ENCODE measurements at regions not wholly inside any gene's neighbourhood (a gene's known extent, or its start where the extent isn't known, plus 50 kb on each side); places are given as distances from the start of the nearest gene placed in this dataset.

DNA sequence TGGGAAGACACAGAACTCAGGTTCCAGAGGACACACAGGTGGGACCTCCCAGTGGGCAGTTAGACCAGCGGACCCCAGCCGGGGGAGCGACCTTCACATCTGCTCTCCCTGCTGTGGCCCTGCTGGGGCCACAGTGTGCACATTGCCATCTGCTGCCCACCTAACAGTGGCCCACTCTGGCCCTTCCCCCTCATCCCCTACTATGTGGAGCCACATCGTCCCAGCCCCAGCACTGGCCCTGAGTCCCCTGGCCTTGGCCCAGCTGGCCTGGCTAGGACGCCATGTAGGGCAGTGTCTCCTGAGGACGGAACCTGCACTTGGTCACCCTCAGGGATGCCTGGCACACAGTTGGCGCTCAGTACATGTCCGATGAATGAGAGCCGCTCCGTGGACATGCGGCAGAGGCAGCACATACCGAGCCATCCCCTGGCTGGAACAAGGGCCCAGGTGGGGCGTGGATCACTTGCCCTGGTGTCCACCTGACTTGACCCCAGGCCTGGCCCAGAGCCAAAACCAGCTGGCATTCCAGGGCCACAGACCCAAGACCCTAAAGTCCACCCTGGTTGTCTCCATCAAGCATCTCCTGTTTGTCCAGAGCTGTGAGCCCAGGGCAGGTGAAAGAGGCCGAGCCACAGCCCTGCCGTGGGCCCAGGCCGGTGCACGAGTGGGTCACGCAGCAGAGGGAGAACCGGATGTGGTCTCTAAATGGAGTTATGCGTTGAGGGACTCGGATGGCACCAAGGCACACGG is 93.1 kb upstream of the FGF3 start:
- TF ChIP-seq POLR2AphosphoS5 (IDR thresholded peaks at IDR 0.05): no peak
- TF ChIP-seq, protein P1, sequence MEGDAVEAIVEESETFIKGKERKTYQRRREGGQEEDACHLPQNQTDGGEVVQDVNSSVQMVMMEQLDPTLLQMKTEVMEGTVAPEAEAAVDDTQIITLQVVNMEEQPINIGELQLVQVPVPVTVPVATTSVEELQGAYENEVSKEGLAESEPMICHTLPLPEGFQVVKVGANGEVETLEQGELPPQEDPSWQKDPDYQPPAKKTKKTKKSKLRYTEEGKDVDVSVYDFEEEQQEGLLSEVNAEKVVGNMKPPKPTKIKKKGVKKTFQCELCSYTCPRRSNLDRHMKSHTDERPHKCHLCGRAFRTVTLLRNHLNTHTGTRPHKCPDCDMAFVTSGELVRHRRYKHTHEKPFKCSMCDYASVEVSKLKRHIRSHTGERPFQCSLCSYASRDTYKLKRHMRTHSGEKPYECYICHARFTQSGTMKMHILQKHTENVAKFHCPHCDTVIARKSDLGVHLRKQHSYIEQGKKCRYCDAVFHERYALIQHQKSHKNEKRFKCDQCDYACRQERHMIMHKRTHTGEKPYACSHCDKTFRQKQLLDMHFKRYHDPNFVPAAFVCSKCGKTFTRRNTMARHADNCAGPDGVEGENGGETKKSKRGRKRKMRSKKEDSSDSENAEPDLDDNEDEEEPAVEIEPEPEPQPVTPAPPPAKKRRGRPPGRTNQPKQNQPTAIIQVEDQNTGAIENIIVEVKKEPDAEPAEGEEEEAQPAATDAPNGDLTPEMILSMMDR (IDR thresholded peaks at IDR 0.05 in 8 of 11, conservative IDR thresholded peaks at IDR 0.05 in 3 of 11): no peak
- no peak for TF ChIP-seq POLR2A (IDR thresholded peaks at IDR 0.05)
- peaks cover 0 to 8% (median 0%) of the 10 kb centered on the region in 8 donors for H3K9me3 ChIP-seq
- H3K27ac ChIP-seq: no peak overlapping the region
- intact Hi-C loops (cut with DNase I; ENCODE audit: low total_unique reads): no loop called here
- peaks cover 0 to 25% (median 10%) of the 10 kb centered on the region in 6 donors for H3K4me1 ChIP-seq
- H3K27me3 ChIP-seq (replicated peaks in 1 of 7): peaks cover 0 to 97% (median 21%) of the 10 kb centered on the region in 7 donors
- 71 to 86% (median 80%) methylated on average over 19 to 22 of the region's 22 CpGs for whole genome bisulfite sequencing, 5 donors
- peak; percentile 74 for DNase-seq
- H3K4me3 ChIP-seq: no peak overlapping the region
- no peaks in the 10 kb centered on the region for H3K36me3 ChIP-seq

DNA sequence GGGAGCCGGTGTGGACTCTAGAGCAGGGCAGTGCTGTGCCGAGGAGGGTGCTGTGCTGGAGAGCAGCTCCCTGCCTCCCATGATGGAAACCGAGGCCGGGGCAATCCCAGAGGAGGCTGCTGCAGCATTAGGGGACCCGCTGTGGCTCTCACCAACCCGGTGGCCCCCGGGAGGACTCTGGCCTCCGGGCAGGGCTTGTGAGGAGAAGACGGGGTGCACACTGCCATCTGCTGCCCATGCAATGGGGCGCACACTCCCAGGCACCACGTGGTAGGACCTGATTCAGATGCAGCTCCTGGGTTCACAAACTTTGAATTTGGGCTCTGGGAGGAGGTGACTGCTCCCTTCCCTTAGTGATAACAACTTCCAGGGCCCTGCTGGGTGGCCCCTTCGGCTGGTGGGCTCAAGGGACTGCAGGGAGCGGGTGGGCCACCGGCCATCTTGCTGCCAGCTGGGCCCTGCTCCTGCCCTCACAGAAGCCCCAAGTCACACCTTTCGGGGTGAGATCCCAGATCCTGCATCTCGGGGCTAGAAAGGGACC is 93.8 kb upstream of the FGF3 start:
- H3K27me3 ChIP-seq (replicated peaks in 1 of 7): peaks cover 0 to 92% (median 21%) of the 10 kb centered on the region in 7 donors
- DNase-seq: peak; percentile 55
- intact Hi-C loops (cut with DNase I; ENCODE audit: low total_unique reads): no loop called here
- peaks cover 0 to 8% (median 0%) of the 10 kb centered on the region in 8 donors for H3K9me3 ChIP-seq
- H3K27ac ChIP-seq: no peak overlapping the region
- no peak for TF ChIP-seq POLR2AphosphoS5 (IDR thresholded peaks at IDR 0.05)
- no peak for TF ChIP-seq POLR2A (IDR thresholded peaks at IDR 0.05)
- TF ChIP-seq, protein P1 (IDR thresholded peaks at IDR 0.05 in 8 of 11, conservative IDR thresholded peaks at IDR 0.05 in 3 of 11): peak in 1 of 11 experiments; percentile 23
- H3K36me3 ChIP-seq: no peaks in the 10 kb centered on the region
- 50 to 68% (median 55%) methylated on average over 8 to 16 of the region's 16 CpGs for WGBS, 5 donors
- no peak overlapping the region for H3K4me3 ChIP-seq
- H3K4me1 ChIP-seq: peaks cover 0 to 25% (median 10%) of the 10 kb centered on the region in 6 donors

DNA sequence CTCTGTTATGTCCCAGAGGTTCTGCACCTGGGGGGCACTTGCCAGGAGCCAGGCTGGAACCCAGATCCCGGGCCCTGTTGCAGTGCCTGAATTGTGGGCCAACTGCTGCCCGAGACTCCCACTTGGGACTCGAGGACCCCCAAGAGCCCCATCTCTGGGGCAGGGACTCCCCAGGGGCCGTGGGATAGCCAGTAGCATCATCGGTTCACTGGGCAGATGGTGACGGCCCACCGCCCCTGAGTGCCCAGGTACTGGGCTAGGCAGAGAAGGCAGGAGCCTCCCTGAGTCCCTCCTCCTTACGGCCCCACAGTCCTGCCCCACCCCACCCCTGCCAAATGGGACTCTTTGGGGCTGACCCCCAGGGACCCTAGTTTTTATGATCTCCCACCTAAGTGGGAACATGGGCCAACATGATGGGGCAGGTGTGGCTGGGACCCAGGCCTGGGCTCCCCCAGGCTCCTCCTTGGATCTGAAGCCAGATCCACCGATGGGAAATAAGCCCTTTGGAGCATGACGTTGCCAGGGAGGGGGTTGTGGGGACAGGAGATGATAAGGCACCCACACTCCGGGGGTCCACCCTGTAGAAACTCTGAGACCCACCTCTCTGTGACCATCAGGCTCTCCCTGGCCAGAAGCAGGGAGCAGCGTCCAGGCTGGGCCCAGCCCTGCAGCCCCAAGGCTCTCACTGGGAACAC is 94.5 kb upstream of the FGF3 start:
- Histone ChIP-seq H3K36me3 (no peaks in the 10 kb centered on the region), H3K4me1 (peaks cover 0 to 29% (median 14%) of the 10 kb centered on the region in 6 donors), H3K9me3 (peaks cover 0 to 8% (median 0%) of the 10 kb centered on the region in 8 donors), H3K27ac (no peak overlapping the region), H3K4me3 (no peak overlapping the region), H3K27me3 (replicated peaks in 1 of 7) (peaks cover 0 to 92% (median 27%) of the 10 kb centered on the region in 7 donors)
- 72 to 88% (median 82%) methylated on average over 11 to 12 of the region's 12 CpGs for WGBS, 5 donors
- intact Hi-C loops (cut with DNase I; ENCODE audit: low total_unique reads): no loop called here
- TF ChIP-seq POLR2AphosphoS5 (IDR thresholded peaks at IDR 0.05) (no peak), POLR2A (IDR thresholded peaks at IDR 0.05) (no peak)
- TF ChIP-seq, protein P1 (IDR thresholded peaks at IDR 0.05 in 8 of 11, conservative IDR thresholded peaks at IDR 0.05 in 3 of 11): no peak
- DNase-seq: peak; percentile 55

All from spleen (tissue), 11 donors.